IMR-90 (cell line): ENCODE measurements at regions not wholly inside any gene's neighbourhood (a gene's known extent, or its start where the extent isn't known, plus 50 kb on each side); places are given as distances from the start of the nearest gene placed in this dataset.

Source experiments
- ATAC-seq: fragments of 200-7000 bp; cut with Tn5 transposase; 2 replicates; pipeline ENCODE4 v1.9.1; 2020; ENCODE audit warnings: low read depth, mild to moderate bottlenecking, moderate library complexity
- BruUV-seq: library from RNA; stranded (reverse); fragments of 400-500 nt; replicated peaks from 2 replicates; lab custom pipeline; 2021; lab: Mats Ljungman, UMichigan
- CTCF ChIA-PET: fragments of 300-600 bp; formaldehyde crosslinking; extraction: SDS; loops from one replicate; lab custom pipeline; 2021; ENCODE audit warnings: antibody characterized with exemption; lab: Yijun Ruan, JAX
- POLR2A ChIA-PET: fragments of 300-600 bp; sonication (Branson Sonifier 250); formaldehyde crosslinking; loops from one replicate; lab custom pipeline; 2022; ENCODE audit warnings: antibody characterized with exemption; ENCODE audit not compliant: unreplicated experiment; lab: Charles Lee
- DNase-seq: peaks from one replicate; pipeline ENCODE4 v3.0.0; 2013
- H2AFZ ChIP-seq: replicated peaks from 2 replicates; pipeline ENCODE3; 2013; ENCODE audit warnings: low read length, mild to moderate bottlenecking; ENCODE audit not compliant: poor library complexity
- H2AK5ac ChIP-seq: 2 replicates; pipeline ENCODE4 v1.6.1; 2013; ENCODE audit warnings: low read depth, low read length, inconsistent platforms
- H2AK9ac ChIP-seq: replicated peaks from 2 replicates; pipeline ENCODE3; 2013; ENCODE audit warnings: mild to moderate bottlenecking, low read depth, low read length, moderate library complexity; ENCODE audit not compliant: poor library complexity
- H2BK120ac ChIP-seq: 2 replicates; pipeline ENCODE4 v1.6.1; 2013; ENCODE audit warnings: low read depth, low read length, inconsistent platforms
- H2BK15ac ChIP-seq: 3 replicates; pipeline ENCODE4 v1.6.1; 2013; ENCODE audit warnings: low read depth, low read length, inconsistent platforms
- H2BK20ac ChIP-seq: 2 replicates; pipeline ENCODE4 v1.6.1; 2013; ENCODE audit warnings: low read depth, mild to moderate bottlenecking, inconsistent platforms, low read length, moderate library complexity
- H2BK5ac ChIP-seq: 2 replicates; pipeline ENCODE4 v1.6.1; 2013; ENCODE audit warnings: mild to moderate bottlenecking, low read depth, low read length, inconsistent platforms; ENCODE audit not compliant: poor library complexity, severe bottlenecking
- H3K14ac ChIP-seq: replicated peaks from 2 replicates; pipeline ENCODE4 v1.6.1; 2013; ENCODE audit warnings: low read depth, low read length, inconsistent platforms
- H3K18ac ChIP-seq: 2 replicates; pipeline ENCODE4 v1.6.1; 2013; ENCODE audit warnings: low read depth, low read length, control low read depth
- H3K23ac ChIP-seq: 2 replicates; pipeline ENCODE4 v1.6.1; 2013; ENCODE audit warnings: low read depth, low read length, inconsistent platforms
- H3K27ac ChIP-seq: 2 replicates; pipeline ENCODE4 v1.5.1; 2013; ENCODE audit warnings: mild to moderate bottlenecking, control low read depth, low read length; ENCODE audit not compliant: insufficient read depth
- H3K27me3 ChIP-seq: 2 replicates; pipeline ENCODE4 v1.6.1; 2013; ENCODE audit warnings: low read length; ENCODE audit not compliant: control insufficient read depth, insufficient read depth
- H3K36me3 ChIP-seq: 2 replicates; pipeline ENCODE4 v1.6.1; 2013; ENCODE audit warnings: low read length, mixed read lengths; ENCODE audit not compliant: control insufficient read depth, insufficient read depth
- H3K4ac ChIP-seq: 2 replicates; pipeline ENCODE4 v1.6.1; 2013; ENCODE audit warnings: low read depth, low read length, inconsistent platforms
- H3K4me1 ChIP-seq: 2 replicates; pipeline ENCODE4 v1.6.1; 2013; ENCODE audit warnings: low read length, mixed read lengths; ENCODE audit not compliant: control insufficient read depth, insufficient read depth
- H3K4me2 ChIP-seq: 2 replicates; pipeline ENCODE4 v1.6.1; 2013; ENCODE audit warnings: low read depth, mild to moderate bottlenecking, control low read depth, low read length, moderate library complexity
- H3K4me3 ChIP-seq: 2 replicates; pipeline ENCODE4 v1.5.1; 2013; ENCODE audit warnings: low read depth, mild to moderate bottlenecking, control low read depth, low read length, moderate library complexity; ENCODE audit not compliant: insufficient read depth
- H3K56ac ChIP-seq: 2 replicates; pipeline ENCODE4 v1.6.1; 2013; ENCODE audit warnings: low read length, inconsistent platforms; ENCODE audit not compliant: insufficient read depth; ENCODE audit errors: extremely low read depth
- H3K79me1 ChIP-seq, 2 experiments: 2 replicates each; pipeline ENCODE4 v1.6.1; 2013; ENCODE audit warnings: low read length in 2 of 2, inconsistent platforms in 1 of 2, low read depth in 1 of 2
- H3K9ac ChIP-seq: 2 replicates; pipeline ENCODE4 v1.6.1; 2013; ENCODE audit warnings: low read depth, low read length, control low read depth
- H3K9me1 ChIP-seq: 2 replicates; pipeline ENCODE4 v1.6.1; 2013; ENCODE audit warnings: low read length, inconsistent platforms; ENCODE audit not compliant: insufficient read depth
- H3K9me3 ChIP-seq: 2 replicates; pipeline ENCODE4 v1.6.1; 2013; ENCODE audit warnings: low read length; ENCODE audit not compliant: control insufficient read depth, insufficient read depth
- H4K20me1 ChIP-seq: 2 replicates; pipeline ENCODE4 v1.6.1; 2013; ENCODE audit warnings: low read length, inconsistent platforms; ENCODE audit not compliant: insufficient read depth
- H4K5ac ChIP-seq: 2 replicates; pipeline ENCODE4 v1.6.1; 2013; ENCODE audit warnings: mild to moderate bottlenecking, low read depth, low read length, control low read depth
- H4K8ac ChIP-seq, 2 experiments: 2 replicates each; pipeline ENCODE4 v1.6.1; 2013; ENCODE audit warnings: low read depth in 2 of 2, low read length in 2 of 2, control low read depth in 1 of 2, inconsistent platforms in 1 of 2
- H4K91ac ChIP-seq: 2 replicates; pipeline ENCODE4 v1.6.1; 2013; ENCODE audit warnings: low read depth, low read length, inconsistent platforms; ENCODE audit not compliant: insufficient read depth
- BHLHE40 ChIP-seq: fragments of 150-350 bp; IDR thresholded peaks from 2 replicates; pipeline ENCODE4 v1.6.1; 2016; ENCODE audit warnings: mild to moderate bottlenecking, low read depth, low read length
- CHD1 ChIP-seq: IDR thresholded peaks from 2 replicates; pipeline ENCODE4 v1.6.1; 2012; ENCODE audit warnings: low read depth, low read length, improper control_type of control experiment
- FOS ChIP-seq: fragments of 150-350 bp; IDR thresholded peaks from 2 replicates; pipeline ENCODE4 v1.6.1; 2016; ENCODE audit warnings: low read depth, low read length
- MAZ ChIP-seq: IDR thresholded peaks from 2 replicates; pipeline ENCODE4 v1.6.1; 2012; ENCODE audit warnings: low read depth, mild to moderate bottlenecking, low read length, improper control_type of control experiment, moderate library complexity, borderline replicate concordance
- MXI1 ChIP-seq: IDR thresholded peaks from 2 replicates; pipeline ENCODE4 v1.6.1; 2012; ENCODE audit warnings: low read depth, mild to moderate bottlenecking, low read length, moderate library complexity, borderline replicate concordance
- NFE2L2 ChIP-seq: fragments of 150-350 bp; IDR thresholded peaks from 2 replicates; pipeline ENCODE4 v1.6.1; 2016; ENCODE audit warnings: low read depth, mild to moderate bottlenecking, low read length
- POLR2A ChIP-seq: IDR thresholded peaks from 2 replicates; pipeline ENCODE4 v1.6.1; 2012; ENCODE audit warnings: mild to moderate bottlenecking, low read depth, low read length
- RCOR1 ChIP-seq: IDR thresholded peaks from 2 replicates; pipeline ENCODE4 v1.6.1; 2012; ENCODE audit warnings: mild to moderate bottlenecking, low read length, improper control_type of control experiment; ENCODE audit not compliant: insufficient replicate concordance
- SMC3 ChIP-seq: fragments of 150-350 bp; IDR thresholded peaks from 2 replicates; pipeline ENCODE4 v1.6.1; 2016; ENCODE audit warnings: low read depth, mild to moderate bottlenecking, antibody characterized with exemption, low read length, moderate library complexity
- WGBS, 2 experiments: methylation state at CpG; one replicate each; pipeline versions ENCODE4 v1.1.5 to v1.1.7; 2013; ENCODE audit warnings: missing lambda C conversion rate in 2 of 2; ENCODE audit not compliant: insufficient read length in 1 of 2; ENCODE audit errors: extremely low coverage in 2 of 2; 5-methylcytosine and 5-hydroxymethylcytosine counted together
- dilution Hi-C: fragments of 300-500 bp; cut with HindIII; formaldehyde crosslinking; loops from one replicate; pipeline ENCODE4 v1.14.3; 2018; ENCODE audit warnings: low sequenced_read_pairs; ENCODE audit not compliant: unreplicated experiment
- in situ Hi-C: fragments of 300-500 bp; cut with MboI; formaldehyde crosslinking; loops from 3 replicates; pipeline ENCODE4 v1.14.3; 2019; ENCODE audit warnings: low sequenced_read_pairs, inconsistent platforms, mixed read lengths
- intact Hi-C: fragments of 100-400 bp; cut with micrococcal nuclease; formaldehyde crosslinking; loops from 2 replicates; pipeline ENCODE4 v1.10.0; 2022
- TF ChIP-seq, protein P1 (sequence below): fragments of 150-350 bp; IDR thresholded peaks from 2 replicates; pipeline ENCODE4 v1.6.1; 2017; ENCODE audit warnings: mild to moderate bottlenecking, antibody characterized with exemption, low read length, low read depth

DNA sequence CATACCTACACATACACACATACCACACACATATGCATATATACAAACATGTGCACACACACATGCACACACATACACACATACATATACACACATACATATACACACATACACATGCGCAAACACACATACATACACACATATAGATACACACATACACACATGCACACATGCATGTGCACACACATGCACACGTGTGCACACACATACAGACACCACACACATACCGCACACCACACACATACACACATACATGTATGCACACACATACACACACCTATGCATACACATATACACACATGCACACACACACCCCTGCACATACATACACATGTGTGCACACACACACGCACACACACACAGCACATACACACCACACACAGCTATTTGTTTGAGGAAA lies 236.5 kb downstream of the WDR11 start:
- Histone ChIP-seq H4K8ac (no peak overlapping the region), H3K27ac (no peak overlapping the region), H2BK15ac (no peak overlapping the region), H3K79me1 (no peaks in the 10 kb centered on the region), H3K4me3 (no peak overlapping the region), H2BK5ac (no peak overlapping the region), H2AK9ac (no peak overlapping the region), H3K36me3 (no peaks in the 10 kb centered on the region), H4K91ac (no peak overlapping the region), H2BK20ac (no peak overlapping the region), H3K9ac (no peak overlapping the region), H3K4me2 (no peak overlapping the region), H3K4ac (no peak overlapping the region), H3K4me1 (no peaks in the 10 kb centered on the region), H4K20me1 (no peaks in the 10 kb centered on the region), H4K5ac (no peak overlapping the region), H3K18ac (no peak overlapping the region), H3K14ac (no peak overlapping the region), H3K23ac (no peak overlapping the region), H2AFZ (no peak overlapping the region), H2AK5ac (no peak overlapping the region), H3K56ac (no peak overlapping the region), H3K9me3 (peaks cover 44% of the 10 kb centered on the region), H2BK120ac (no peak overlapping the region), H3K27me3 (no peaks in the 10 kb centered on the region), H3K9me1 (no peaks in the 10 kb centered on the region)
- CTCF ChIA-PET = no interaction called here
- 40% methylated on average over 2 of the region's 4 CpGs; no CpG with 5 or more reads in 1 of the 2 experiments for WGBS, 2 experiments
- TF ChIP-seq CHD1 (no peak), MXI1 (no peak), FOS (no peak), POLR2A (no peak), NFE2L2 (no peak), MAZ (no peak), BHLHE40 (no peak), SMC3 (no peak), RCOR1 (no peak)
- TF ChIP-seq, protein P1, sequence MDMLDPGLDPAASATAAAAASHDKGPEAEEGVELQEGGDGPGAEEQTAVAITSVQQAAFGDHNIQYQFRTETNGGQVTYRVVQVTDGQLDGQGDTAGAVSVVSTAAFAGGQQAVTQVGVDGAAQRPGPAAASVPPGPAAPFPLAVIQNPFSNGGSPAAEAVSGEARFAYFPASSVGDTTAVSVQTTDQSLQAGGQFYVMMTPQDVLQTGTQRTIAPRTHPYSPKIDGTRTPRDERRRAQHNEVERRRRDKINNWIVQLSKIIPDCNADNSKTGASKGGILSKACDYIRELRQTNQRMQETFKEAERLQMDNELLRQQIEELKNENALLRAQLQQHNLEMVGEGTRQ = no peak
- dilution Hi-C loops (no loop called here), in situ Hi-C loops (no loop called here), intact Hi-C loops (no loop called here)
- no peak for ATAC-seq
- no peak for DNase-seq
- no TSS peak for BruUV-seq
- POLR2A ChIA-PET = no interaction called here
